Peyer's patch (tissue), 4 donors: ENCODE measurements at regions not wholly inside any gene's neighbourhood (a gene's known extent, or its start where the extent isn't known, plus 50 kb on each side); places are given as distances from the start of the nearest gene placed in this dataset.

Experiments
- POLR2A ChIP-seq, 2 donors: fragments of 450-650 bp; IDR thresholded peaks; one replicate each; pipeline ENCODE4 v1.5.1; 2017; ENCODE audit warnings: antibody characterized with exemption in 2 of 2, mild to moderate bottlenecking in 2 of 2, moderate library complexity in 2 of 2
- TF ChIP-seq, protein P1 (sequence below), 6 experiments: fragments of 450-650 bp in 4 of 6; fragments of 200-600 bp in 2 of 6; sonication (generic) in 1 of 6; IDR thresholded peaks; one replicate each; pipeline ENCODE4 v1.5.1; 2017 to 2019; ENCODE audit warnings: antibody characterized with exemption in 6 of 6, mild to moderate bottlenecking in 3 of 6, moderate library complexity in 1 of 6

DNA sequence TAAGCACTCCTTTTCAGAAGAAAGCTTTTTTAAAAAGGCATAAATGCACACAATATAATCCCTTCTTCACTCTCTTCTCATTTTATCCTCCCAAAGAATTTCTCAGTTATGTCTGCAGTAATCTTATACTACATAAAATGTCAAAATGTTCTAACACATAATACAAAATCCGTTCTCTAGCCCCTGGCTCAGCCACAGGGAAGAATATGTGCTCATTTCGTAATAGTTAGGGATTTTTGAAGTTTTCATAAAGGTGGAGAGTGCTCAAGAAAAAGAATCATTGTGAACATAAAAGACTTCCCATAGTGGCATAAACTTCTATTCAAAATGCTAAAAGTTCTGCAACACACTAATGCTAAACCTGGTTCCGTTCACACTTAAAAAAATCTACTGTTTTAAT, 1410.7 kb upstream of the C9orf72 start:
- TF ChIP-seq, protein P1, sequence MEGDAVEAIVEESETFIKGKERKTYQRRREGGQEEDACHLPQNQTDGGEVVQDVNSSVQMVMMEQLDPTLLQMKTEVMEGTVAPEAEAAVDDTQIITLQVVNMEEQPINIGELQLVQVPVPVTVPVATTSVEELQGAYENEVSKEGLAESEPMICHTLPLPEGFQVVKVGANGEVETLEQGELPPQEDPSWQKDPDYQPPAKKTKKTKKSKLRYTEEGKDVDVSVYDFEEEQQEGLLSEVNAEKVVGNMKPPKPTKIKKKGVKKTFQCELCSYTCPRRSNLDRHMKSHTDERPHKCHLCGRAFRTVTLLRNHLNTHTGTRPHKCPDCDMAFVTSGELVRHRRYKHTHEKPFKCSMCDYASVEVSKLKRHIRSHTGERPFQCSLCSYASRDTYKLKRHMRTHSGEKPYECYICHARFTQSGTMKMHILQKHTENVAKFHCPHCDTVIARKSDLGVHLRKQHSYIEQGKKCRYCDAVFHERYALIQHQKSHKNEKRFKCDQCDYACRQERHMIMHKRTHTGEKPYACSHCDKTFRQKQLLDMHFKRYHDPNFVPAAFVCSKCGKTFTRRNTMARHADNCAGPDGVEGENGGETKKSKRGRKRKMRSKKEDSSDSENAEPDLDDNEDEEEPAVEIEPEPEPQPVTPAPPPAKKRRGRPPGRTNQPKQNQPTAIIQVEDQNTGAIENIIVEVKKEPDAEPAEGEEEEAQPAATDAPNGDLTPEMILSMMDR (IDR thresholded peaks at IDR 0.05) = no peak
- no peak for TF ChIP-seq POLR2A (IDR thresholded peaks at IDR 0.05)
